Medulla oblongata (tissue), 1 donor: ENCODE measurements at regions not wholly inside any gene's neighbourhood (a gene's known extent, or its start where the extent isn't known, plus 50 kb on each side); places are given as distances from the start of the nearest gene placed in this dataset.
A peak's percentile ranks its signal among the peaks of the same experiment; 100 is the strongest.
"Not testable (repeated sequence)": the region's sequence is repeated elsewhere in the genome, so short reads cannot be mapped to it uniquely, and the experiment has no call there.

ENCODE experiments used
- DNase-seq: peaks from one replicate; pipeline ENCODE4 v3.0.0-alpha.2; 2015; ENCODE audit errors: extremely low spot score

DNA sequence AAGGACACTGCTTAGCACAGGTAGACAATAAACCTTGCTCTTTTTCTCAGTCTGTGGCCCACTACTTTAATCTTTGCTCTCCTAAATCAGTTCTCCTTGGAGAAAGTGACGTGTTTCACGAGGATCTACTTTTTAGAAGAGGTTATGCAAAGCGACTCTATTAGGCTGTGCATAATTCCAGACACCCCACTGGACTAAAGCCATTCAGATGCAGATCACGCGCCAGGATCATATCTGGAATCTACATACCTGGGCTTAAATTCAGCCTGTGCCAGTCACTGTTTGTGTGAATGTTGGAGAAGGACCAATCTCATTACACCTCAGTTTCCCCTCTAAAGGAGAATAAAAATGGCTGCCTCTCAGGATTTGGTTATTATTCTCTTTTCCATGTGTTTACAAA, 413.0 kb upstream of the MYT1L start:
- DNase-seq, result no peak

DNA sequence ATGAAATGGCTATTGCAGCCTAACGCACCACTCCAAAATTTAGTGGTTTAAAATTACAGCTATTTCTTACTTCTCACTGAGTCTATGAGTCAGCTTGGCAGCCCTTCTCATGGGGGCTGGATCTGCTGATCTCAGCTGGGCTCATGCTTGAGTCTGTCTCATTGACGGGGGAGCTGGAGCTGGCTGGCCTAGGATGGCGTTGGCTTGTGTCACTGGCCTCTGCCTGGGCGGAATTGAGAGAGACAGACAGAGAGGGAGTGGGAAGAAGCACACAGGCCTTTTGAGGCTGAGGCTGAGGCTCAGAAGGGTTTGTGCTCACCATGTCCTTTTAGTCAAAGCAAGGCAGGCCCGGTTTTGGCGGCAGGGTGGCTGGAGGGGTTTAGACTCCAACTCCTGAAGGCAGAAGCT, 412.1 kb upstream of the MYT1L start:
- DNase-seq, result peak; percentile 86

- DNase-seq, result no peak
Measured at GRCh38 chr2:2742726-2743125, 411.7 kb upstream of the MYT1L start.

DNA sequence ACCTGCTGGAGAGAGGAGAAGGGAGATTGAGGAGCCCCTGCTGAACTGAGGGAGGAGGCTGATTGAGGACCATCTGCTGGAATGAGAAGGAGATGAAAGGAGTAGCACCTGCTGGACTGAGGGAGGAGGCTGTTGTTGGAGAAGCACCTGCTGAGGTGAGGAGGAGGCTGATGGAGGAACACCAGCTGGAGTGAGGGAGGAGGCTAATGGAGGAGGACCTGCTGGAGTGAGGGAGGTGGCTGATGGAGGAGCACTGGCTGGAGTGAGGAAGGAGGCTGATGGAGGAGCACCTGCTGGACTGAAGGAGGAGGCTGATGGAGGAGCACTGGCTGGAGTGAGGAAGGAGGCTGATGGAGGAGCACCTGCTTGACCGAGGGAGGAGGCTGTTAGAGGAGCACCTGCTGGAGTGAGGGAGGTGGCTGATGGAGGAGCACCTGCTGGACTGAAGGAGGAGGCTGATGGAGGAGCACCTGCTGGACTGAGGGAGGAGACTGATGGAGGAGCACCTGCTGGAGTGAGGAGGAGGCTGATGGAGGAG, 409.2 kb upstream of the MYT1L start:
- DNase-seq, result no peak

GRCh38 chr2:2739231-2739795, 408.2 kb upstream of the MYT1L start:
- no peak for DNase-seq

GRCh38 chr2:2738684-2739083, 407.6 kb upstream of the MYT1L start:
- DNase-seq, result no peak

- DNase-seq, result no peak
Measured at GRCh38 chr2:2738276-2738675, 407.2 kb upstream of the MYT1L start.

DNA sequence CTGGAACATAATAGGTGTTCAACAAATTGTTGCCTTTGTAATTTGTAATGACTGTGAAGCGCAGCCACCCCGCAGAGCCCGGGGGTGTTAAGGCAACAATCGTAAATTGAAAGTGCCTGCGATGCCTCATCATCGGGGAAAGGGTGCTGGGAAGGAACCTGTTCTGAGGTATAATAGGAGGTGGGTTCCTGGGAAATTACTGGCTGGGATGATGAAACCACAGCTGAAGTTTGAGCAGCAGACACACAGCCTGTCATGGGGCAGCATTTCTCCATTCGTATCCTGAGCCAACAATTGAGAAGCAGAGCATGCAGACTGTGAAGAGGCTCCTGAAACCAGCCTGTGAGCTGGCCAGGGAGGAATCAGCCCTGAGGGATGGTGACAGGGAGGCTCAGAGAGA, 404.0 kb upstream of the MYT1L start:
- no peak for DNase-seq

GRCh38 chr2:2734308-2734707, 403.2 kb upstream of the MYT1L start:
- DNase-seq, result no peak

GRCh38 chr2:2733818-2734217, 402.7 kb upstream of the MYT1L start:
- DNase-seq, result no peak

DNA sequence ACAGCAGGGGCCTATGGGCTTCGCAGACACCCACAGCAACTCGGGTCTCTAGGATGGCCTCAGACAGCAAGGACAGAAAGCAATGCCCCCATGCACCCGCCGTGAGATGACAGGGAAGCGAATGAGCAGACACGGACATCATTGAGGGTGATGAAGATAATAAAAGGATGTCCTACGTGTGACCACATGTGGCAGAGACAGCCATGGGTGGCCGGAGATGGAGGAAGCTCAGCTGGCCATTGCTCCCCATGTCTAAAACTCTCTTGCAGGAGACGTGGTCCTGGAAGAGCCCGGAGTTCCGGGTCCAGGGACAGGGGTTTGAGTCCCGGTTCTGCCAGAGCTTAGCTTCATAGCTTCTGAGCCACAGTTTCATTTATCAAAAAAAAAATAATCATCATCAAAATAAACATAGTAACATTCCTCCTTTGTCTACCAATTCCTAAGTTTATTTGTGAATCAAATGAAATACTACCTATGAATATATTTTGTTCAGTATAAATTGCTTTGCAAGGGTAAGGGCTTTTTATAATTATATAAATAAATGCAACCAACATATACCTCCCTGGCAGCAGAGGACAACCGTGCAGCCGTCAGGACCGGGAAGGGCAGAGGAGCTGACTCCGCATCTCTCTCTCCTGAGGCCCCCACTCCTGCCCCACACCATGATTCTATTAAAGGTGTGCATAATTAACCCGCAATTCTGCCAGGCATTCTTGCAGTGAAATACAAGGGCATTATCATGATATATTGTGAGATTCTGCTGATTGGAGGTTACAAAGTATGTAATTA, 401.4 kb upstream of the MYT1L start:
- DNase-seq, result no peak

- DNase-seq, result no peak
Measured at GRCh38 chr2:2731816-2732284, 400.8 kb upstream of the MYT1L start.

DNA sequence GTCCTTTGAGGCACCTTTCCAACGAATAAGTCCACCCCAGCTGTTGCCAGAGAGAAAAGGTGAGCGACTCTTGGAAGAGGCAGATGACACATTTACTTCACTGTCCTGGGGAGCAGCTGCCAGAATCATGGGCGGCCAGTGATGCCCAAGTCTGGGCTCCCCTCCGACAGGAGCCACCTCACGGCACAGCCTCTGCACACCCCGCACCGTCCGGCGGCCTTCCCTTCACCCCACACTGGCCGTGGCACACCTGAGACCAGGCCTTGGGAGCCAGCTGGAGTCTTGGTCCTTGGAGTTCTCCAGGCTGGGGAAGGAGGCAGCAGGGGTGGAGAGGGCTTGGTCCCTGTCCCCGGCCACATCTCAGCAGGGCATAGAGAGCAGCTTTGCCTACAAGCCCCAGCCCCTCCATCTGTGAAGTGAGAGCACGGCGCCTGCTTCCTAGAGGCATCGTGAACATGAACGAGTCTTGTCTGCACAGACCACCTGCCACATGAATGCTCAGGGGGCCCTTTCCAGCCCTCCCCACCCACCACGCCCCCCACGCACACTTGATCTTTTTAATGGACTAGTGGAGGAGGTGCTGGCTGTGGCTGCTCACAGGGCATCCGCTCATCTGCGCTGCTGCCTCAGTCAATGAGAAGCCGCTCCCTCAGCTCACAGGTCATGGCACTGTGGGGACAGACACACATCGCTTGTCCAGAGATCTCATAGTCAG, 400.2 kb upstream of the MYT1L start:
- DNase-seq, result no peak

GRCh38 chr2:2730301-2730833, 399.3 kb upstream of the MYT1L start:
- no peak for DNase-seq

DNA sequence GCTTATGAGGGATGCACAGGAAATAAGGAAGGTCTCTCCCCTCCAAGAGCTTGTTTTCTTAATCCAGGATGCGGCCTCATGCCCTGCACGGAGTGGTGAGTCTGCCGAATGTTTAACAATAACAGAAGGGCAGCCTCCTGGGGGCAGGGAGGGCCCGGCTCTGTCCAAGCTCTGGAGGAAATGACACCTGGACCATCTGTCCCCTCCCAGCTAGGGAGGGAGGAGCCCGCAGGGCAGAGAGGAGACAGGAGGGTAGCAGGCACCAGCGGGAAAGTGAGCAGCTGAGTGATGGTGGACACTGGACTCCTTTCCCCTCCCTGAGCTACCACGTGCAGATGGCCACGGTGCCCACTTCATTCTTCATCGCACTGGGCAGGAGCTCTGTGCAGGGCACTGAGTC, 398.2 kb upstream of the MYT1L start:
- DNase-seq, result no peak

- DNase-seq, result no peak
Measured at GRCh38 chr2:2728635-2729034, 397.6 kb upstream of the MYT1L start.

- DNase-seq, result no peak
Measured at GRCh38 chr2:2727876-2728511, 396.9 kb upstream of the MYT1L start.

DNA sequence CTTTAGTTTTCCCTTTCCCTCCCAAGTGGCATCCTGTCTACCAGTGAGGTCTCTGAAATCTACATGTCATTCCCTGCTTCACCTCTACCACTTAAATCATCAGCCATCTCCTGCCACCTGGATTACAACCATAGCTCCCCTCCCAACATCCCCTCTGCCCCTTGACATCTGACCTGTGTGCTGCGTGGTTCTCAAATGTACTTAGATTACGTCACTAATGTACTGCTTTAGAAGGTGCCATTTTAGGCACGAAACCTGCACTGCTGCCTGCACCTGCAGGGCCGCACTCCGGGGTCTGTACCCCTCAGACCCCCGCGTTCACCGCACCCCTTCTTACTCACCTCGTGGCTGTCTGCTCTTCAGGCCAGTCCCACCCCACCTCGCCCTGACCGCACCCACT, 395.1 kb upstream of the MYT1L start:
- DNase-seq, result no peak

DNA sequence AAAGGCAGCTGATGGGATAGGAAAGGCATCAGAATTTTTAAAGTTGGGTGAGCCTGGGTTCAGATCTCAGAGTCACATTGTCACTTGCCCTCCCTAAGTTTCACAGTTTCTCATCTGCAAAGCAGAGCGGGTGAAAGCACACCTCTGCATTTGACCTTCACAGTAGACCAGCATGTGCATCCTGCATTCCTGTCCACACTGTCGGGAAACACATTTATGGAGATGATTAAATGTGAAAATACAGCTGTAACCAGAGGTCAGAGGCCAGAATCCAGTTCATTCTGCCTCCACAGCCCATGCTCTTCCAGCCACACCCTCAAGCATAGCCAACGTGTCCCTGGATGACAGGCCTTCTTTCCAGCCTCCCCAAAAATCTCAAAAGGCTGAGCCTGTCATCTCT, 392.0 kb upstream of the MYT1L start:
- no peak for DNase-seq

DNA sequence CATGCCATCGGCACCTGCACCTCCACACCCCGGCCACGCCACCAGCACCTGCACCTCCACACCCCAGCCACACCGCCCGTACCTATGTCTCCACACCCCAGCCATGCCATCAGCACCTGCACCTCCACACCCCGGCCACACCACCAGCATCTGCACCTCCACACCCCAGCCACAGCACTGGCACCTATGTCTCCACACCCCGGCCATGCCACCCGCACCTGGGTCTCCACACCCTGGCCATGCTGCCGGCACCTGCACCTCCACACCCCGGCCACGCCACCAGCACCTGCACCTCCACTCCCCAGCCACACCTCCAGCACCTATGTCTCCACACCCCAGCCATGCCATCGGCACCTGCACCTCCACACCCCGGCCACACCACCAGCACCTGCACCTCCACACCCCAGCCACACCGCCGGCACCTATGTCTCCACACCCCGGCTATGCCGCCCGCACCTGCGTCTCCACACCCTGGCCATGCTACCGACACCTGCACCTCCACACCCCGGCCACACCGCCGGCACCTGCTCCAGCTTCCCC, 390.3 kb upstream of the MYT1L start:
- DNase-seq, result no peak

- DNase-seq, result not testable (repeated sequence)
Measured at GRCh38 chr2:2720806-2721205, 389.7 kb upstream of the MYT1L start.

DNA sequence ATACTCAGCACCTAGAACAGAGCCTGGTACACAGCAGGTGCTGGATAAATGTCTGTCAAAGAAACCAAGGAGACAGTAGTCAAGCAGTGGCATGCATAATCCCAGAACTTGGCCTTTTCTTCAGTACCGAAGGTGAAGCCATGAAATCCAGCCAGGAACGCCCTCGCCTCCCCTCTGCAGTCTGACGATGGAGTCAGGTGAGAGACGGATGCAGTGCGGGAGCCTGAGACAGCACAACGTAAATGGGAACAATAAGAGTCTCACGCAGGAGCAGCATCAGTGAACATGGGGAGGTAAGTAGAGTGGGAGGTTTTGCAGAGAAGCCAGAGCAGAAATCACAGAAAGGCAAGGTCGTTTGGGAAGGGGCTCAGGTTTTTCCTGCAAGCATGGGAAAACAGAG, 389.3 kb upstream of the MYT1L start:
- no peak for DNase-seq
